Keratinocyte (primary cell): ENCODE measurements at regions not wholly inside any gene's neighbourhood (a gene's known extent, or its start where the extent isn't known, plus 50 kb on each side); places are given as distances from the start of the nearest gene placed in this dataset.

ENCODE experiments used
- DNase-seq: peaks from one replicate; pipeline ENCODE4 v3.0.0-alpha.2; 2011; ENCODE audit warnings: low read depth, missing footprints, low spot score
- FAIRE-seq: peaks from 2 replicates; lab custom pipeline; 2011; peaks lifted over from hg19 to GRCh38; lab: Jason Lieb, UNC
- H2AFZ ChIP-seq: 2 replicates; pipeline ENCODE4 v1.6.0; 2012; ENCODE audit warnings: low read length, control low read depth, inconsistent platforms; ENCODE audit not compliant: control insufficient read depth
- H3K27ac ChIP-seq: 2 replicates; pipeline ENCODE4 v1.5.1; 2011; ENCODE audit warnings: low read length; ENCODE audit not compliant: control insufficient read depth, insufficient read depth
- H3K27me3 ChIP-seq: 3 replicates; pipeline ENCODE4 v1.6.0; 2011; ENCODE audit warnings: low read length; ENCODE audit not compliant: control insufficient read depth, insufficient read depth; ENCODE audit errors: extremely low read depth
- H3K36me3 ChIP-seq, 2 experiments: 2 replicates in 1 of 2; 3 replicates in 1 of 2; pipeline ENCODE4 v1.5.1; 2011; ENCODE audit warnings: low read length in 2 of 2, mild to moderate bottlenecking in 1 of 2; ENCODE audit not compliant: control insufficient read depth in 2 of 2, insufficient read depth in 2 of 2; ENCODE audit errors: extremely low read depth in 1 of 2
- H3K4me1 ChIP-seq: 3 replicates; pipeline ENCODE4 v1.5.1; 2011; ENCODE audit warnings: low read length; ENCODE audit not compliant: control insufficient read depth, insufficient read depth; ENCODE audit errors: extremely low read depth
- H3K4me2 ChIP-seq: 3 replicates; pipeline ENCODE4 v1.6.0; 2011; ENCODE audit warnings: low read depth, low read length; ENCODE audit not compliant: control insufficient read depth, insufficient read depth; ENCODE audit errors: extremely low read depth
- H3K4me3 ChIP-seq, 3 experiments: fragments of 200-600 bp in 1 of 3; sonication (generic) in 1 of 3; 2 replicates in 2 of 3; 3 replicates in 1 of 3; pipeline ENCODE4 v1.5.1; 2011 to 2016; ENCODE audit warnings: low read length in 3 of 3, mild to moderate bottlenecking in 3 of 3, control low read depth in 2 of 3, inconsistent platforms in 1 of 3, low read depth in 1 of 3, mixed read lengths in 1 of 3, mixed run types in 1 of 3, moderate library complexity in 1 of 3; ENCODE audit not compliant: control insufficient read depth in 2 of 3, insufficient read depth in 2 of 3; ENCODE audit errors: extremely low read depth in 1 of 3
- H3K79me2 ChIP-seq: 2 replicates; pipeline ENCODE4 v1.6.0; 2012; ENCODE audit warnings: low read length; ENCODE audit not compliant: control insufficient read depth, insufficient read depth
- H3K9ac ChIP-seq: 3 replicates; pipeline ENCODE4 v1.6.0; 2011; ENCODE audit warnings: low read length; ENCODE audit not compliant: control insufficient read depth, insufficient read depth; ENCODE audit errors: extremely low read depth
- H3K9me1 ChIP-seq: 3 replicates; pipeline ENCODE4 v1.6.0; 2011; ENCODE audit warnings: low read length; ENCODE audit not compliant: control insufficient read depth, insufficient read depth; ENCODE audit errors: extremely low read depth
- H3K9me3 ChIP-seq: 2 replicates; pipeline ENCODE4 v1.5.1; 2012; ENCODE audit warnings: low read depth, low read length; ENCODE audit not compliant: control insufficient read depth
- H4K20me1 ChIP-seq: 3 replicates; pipeline ENCODE4 v1.6.0; 2011; ENCODE audit warnings: low read length; ENCODE audit not compliant: control insufficient read depth, insufficient read depth; ENCODE audit errors: extremely low read depth
- EZH2 ChIP-seq: IDR thresholded peaks from one replicate; pipeline ENCODE4 v1.6.1; 2012; ENCODE audit warnings: inconsistent platforms, mild to moderate bottlenecking, low read length, moderate library complexity
- dilution Hi-C: fragments of 300-500 bp; cut with MboI; formaldehyde crosslinking; loops from one replicate; pipeline ENCODE4 v1.7.0; 2020; ENCODE audit warnings: low sequenced_read_pairs; ENCODE audit not compliant: extremely low pct_ligation_motif_present
- TF ChIP-seq, protein P1 (sequence below), 3 experiments: IDR thresholded peaks in 1 of 3; conservative IDR thresholded peaks in 1 of 3; optimal IDR thresholded peaks in 1 of 3; 2 replicates in 2 of 3; 3 replicates in 1 of 3; pipeline versions ENCODE3 to v1.5.1; 2011; ENCODE audit warnings: low read length in 3 of 3, mild to moderate bottlenecking in 3 of 3, moderate library complexity in 2 of 3, control low read depth in 1 of 3, inconsistent platforms in 1 of 3; ENCODE audit not compliant: insufficient read depth in 2 of 3; ENCODE audit errors: extremely low read depth in 1 of 3

GRCh38 chr22:48891688-48892577 is 935.7 kb downstream of the BRD1 start:
- FAIRE-seq: no peak

DNA sequence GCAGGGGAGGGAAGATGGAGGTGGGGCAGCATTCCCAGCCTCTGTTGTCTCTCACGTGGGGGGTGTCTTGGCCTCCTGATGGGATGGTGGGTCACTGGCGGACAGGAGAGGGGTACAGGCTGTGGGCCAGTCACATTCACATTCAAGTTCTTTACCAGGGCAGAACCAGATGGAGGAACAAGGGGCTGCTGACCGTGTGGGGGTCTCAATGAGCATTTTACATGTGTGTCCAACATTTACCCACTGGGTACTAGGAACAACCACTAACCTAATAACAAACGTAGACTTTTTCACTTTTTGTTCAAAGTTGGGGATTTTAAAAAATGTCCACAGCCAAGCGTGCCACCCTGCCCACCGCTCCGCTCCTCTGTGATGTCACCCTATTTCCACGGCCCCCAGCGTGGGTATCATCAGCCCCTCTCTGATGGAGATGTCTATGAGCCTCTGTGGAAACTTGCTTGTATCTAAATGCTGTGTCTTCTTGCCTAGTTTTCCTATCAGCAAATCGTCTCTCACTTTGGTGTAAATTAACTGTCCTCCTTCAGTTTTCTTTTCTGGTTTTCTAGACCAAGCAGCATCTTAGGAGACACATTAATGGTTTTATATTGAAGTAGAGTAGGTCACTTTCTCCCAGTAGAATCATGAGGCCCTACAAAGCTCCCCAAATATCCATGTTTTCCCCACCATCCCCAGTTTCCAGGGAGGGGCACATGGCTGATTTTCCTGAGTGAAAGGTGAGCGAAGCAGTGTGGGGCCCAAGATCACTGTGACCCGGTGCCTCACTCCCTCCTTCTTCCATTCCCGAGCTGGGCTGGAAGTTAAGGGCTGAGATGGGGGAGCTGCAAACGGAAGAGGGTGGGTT is 936.7 kb downstream of the BRD1 start:
- Histone ChIP-seq H2AFZ (no peak overlapping the region), H3K9me3 (peaks cover 28% of the 10 kb centered on the region), H3K4me3 (no peak overlapping the region), H3K4me1 (no peaks in the 10 kb centered on the region), H3K4me2 (no peak overlapping the region), H3K9me1 (no peaks in the 10 kb centered on the region), H4K20me1 (no peaks in the 10 kb centered on the region), H3K79me2 (no peaks in the 10 kb centered on the region), H3K36me3 (no peaks in the 10 kb centered on the region), H3K27me3 (no peaks in the 10 kb centered on the region), H3K27ac (no peak overlapping the region), H3K9ac (no peak overlapping the region)
- TF ChIP-seq, protein P1, sequence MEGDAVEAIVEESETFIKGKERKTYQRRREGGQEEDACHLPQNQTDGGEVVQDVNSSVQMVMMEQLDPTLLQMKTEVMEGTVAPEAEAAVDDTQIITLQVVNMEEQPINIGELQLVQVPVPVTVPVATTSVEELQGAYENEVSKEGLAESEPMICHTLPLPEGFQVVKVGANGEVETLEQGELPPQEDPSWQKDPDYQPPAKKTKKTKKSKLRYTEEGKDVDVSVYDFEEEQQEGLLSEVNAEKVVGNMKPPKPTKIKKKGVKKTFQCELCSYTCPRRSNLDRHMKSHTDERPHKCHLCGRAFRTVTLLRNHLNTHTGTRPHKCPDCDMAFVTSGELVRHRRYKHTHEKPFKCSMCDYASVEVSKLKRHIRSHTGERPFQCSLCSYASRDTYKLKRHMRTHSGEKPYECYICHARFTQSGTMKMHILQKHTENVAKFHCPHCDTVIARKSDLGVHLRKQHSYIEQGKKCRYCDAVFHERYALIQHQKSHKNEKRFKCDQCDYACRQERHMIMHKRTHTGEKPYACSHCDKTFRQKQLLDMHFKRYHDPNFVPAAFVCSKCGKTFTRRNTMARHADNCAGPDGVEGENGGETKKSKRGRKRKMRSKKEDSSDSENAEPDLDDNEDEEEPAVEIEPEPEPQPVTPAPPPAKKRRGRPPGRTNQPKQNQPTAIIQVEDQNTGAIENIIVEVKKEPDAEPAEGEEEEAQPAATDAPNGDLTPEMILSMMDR (optimal IDR thresholded peaks at IDR 0.05 in 1 of 3, IDR thresholded peaks at IDR 0.05 in 1 of 3, conservative IDR thresholded peaks at IDR 0.05 in 1 of 3; ENCODE audit: extremely low read depth in 1 of 3, insufficient read depth in 2 of 3, low read length in 3 of 3): no peak
- TF ChIP-seq EZH2: no peak
- dilution Hi-C loops: no loop called here
- no peak for DNase-seq
- FAIRE-seq: no peak

More at GRCh38 chr22:48891688-48892577, 935.7 kb downstream of the BRD1 start:
- H3K9ac ChIP-seq: no peak overlapping the region
- H4K20me1 ChIP-seq: no peaks in the 10 kb centered on the region
- H3K9me1 ChIP-seq: no peaks in the 10 kb centered on the region
- dilution Hi-C loops: no loop called here
- H3K4me1 ChIP-seq: no peaks in the 10 kb centered on the region
- peaks cover 25% of the 10 kb centered on the region for H3K9me3 ChIP-seq
- H3K27ac ChIP-seq: no peak overlapping the region
- H3K79me2 ChIP-seq: no peaks in the 10 kb centered on the region
- no peak overlapping the region for H3K4me3 ChIP-seq
- no peak for DNase-seq
- H3K4me2 ChIP-seq: no peak overlapping the region
- no peaks in the 10 kb centered on the region for H3K36me3 ChIP-seq
- no peak overlapping the region for H2AFZ ChIP-seq
- no peaks in the 10 kb centered on the region for H3K27me3 ChIP-seq
- TF ChIP-seq EZH2: no peak
- TF ChIP-seq, protein P1 (optimal IDR thresholded peaks at IDR 0.05 in 1 of 3, IDR thresholded peaks at IDR 0.05 in 1 of 3, conservative IDR thresholded peaks at IDR 0.05 in 1 of 3; ENCODE audit: extremely low read depth in 1 of 3, insufficient read depth in 2 of 3, low read length in 3 of 3): no peak
